Suprapubic skin (tissue), 3 donors: ENCODE measurements at regions not wholly inside any gene's neighbourhood (a gene's known extent, or its start where the extent isn't known, plus 50 kb on each side); places are given as distances from the start of the nearest gene placed in this dataset.

Source experiments
- CTCF ChIP-seq, 2 donors: fragments of 200-600 bp in 1 of 2; fragments of 450-650 bp in 1 of 2; sonication (generic) in 1 of 2; IDR thresholded peaks; one replicate each; pipeline ENCODE4 v1.5.1; 2016 to 2019; ENCODE audit warnings: antibody characterized with exemption in 2 of 2, mild to moderate bottlenecking in 1 of 2, moderate library complexity in 1 of 2
- EP300 ChIP-seq: sonication (generic); formaldehyde crosslinking; IDR thresholded peaks from one replicate; pipeline ENCODE4 v1.6.1; 2017; ENCODE audit warnings: antibody characterized with exemption
- POLR2A ChIP-seq, 2 donors: fragments of 450-650 bp; IDR thresholded peaks; one replicate each; pipeline ENCODE4 v1.6.1; 2017; ENCODE audit warnings: antibody characterized with exemption in 2 of 2, mild to moderate bottlenecking in 2 of 2, moderate library complexity in 2 of 2

- no peak for TF ChIP-seq POLR2A (IDR thresholded peaks at IDR 0.05)
- no peak for TF ChIP-seq CTCF (IDR thresholded peaks at IDR 0.05)
- TF ChIP-seq EP300: no peak
These were observed 161.5 kb upstream of the PTCHD4 start for GRCh38 chr6:48272518-48272917.
